ENCODE measurements at regions not wholly inside any gene's neighbourhood (a gene's known extent, or its start where the extent isn't known, plus 50 kb on each side); places are given as distances from the start of the nearest gene placed in this dataset.

- no peak for DNase-seq
These were observed 1090.5 kb downstream of the TRHDE start for GRCh38 chr12:73362666-73363065.

GRCh38 chr12:73372856-73373255, 1100.7 kb downstream of the TRHDE start:
- no peak for DNase-seq

GRCh38 chr12:73374360-73374759, 1102.2 kb downstream of the TRHDE start:
- DNase-seq, result no peak

- DNase-seq, result no peak
These were observed 1111.5 kb downstream of the TRHDE start for GRCh38 chr12:73383584-73384222.

GRCh38 chr12:73384592-73384991, 1112.4 kb downstream of the TRHDE start:
- DNase-seq, result no peak

GRCh38 chr12:73390261-73390660, 1118.1 kb downstream of the TRHDE start:
- no peak for DNase-seq

GRCh38 chr12:73413051-73413450, 1124.6 kb upstream of the ATXN7L3B start:
- DNase-seq, result no peak

GRCh38 chr12:73413974-73414373, 1123.7 kb upstream of the ATXN7L3B start:
- DNase-seq, result no peak

GRCh38 chr12:73414926-73415325, 1122.7 kb upstream of the ATXN7L3B start:
- DNase-seq, result peak; percentile 7

GRCh38 chr12:73418541-73418940, 1119.1 kb upstream of the ATXN7L3B start:
- no peak for DNase-seq

GRCh38 chr12:73421832-73422231, 1115.8 kb upstream of the ATXN7L3B start:
- no peak for DNase-seq

GRCh38 chr12:73424484-73424883, 1113.2 kb upstream of the ATXN7L3B start:
- no peak for DNase-seq

GRCh38 chr12:73445658-73446324, 1091.8 kb upstream of the ATXN7L3B start:
- no peak for DNase-seq

GRCh38 chr12:73452672-73453469, 1084.8 kb upstream of the ATXN7L3B start:
- no peak for DNase-seq

- DNase-seq, result no peak
These were observed 1077.4 kb upstream of the ATXN7L3B start for GRCh38 chr12:73460212-73460611.

GRCh38 chr12:73465106-73465505, 1072.5 kb upstream of the ATXN7L3B start:
- DNase-seq, result no peak

GRCh38 chr12:73486256-73486655, 1051.4 kb upstream of the ATXN7L3B start:
- DNase-seq, result no peak

GRCh38 chr12:73506611-73507010, 1031.0 kb upstream of the ATXN7L3B start:
- DNase-seq, result no peak

GRCh38 chr12:73514672-73515071, 1023.0 kb upstream of the ATXN7L3B start:
- no peak for DNase-seq

- no peak for DNase-seq
These were observed 1019.8 kb upstream of the ATXN7L3B start for GRCh38 chr12:73517859-73518258.

- peak; percentile 17 for DNase-seq
These were observed 1008.4 kb upstream of the ATXN7L3B start for GRCh38 chr12:73529231-73529630.

- no peak for DNase-seq
These were observed 1007.7 kb upstream of the ATXN7L3B start for GRCh38 chr12:73529954-73530353.

GRCh38 chr12:73531752-73532151, 1005.9 kb upstream of the ATXN7L3B start:
- DNase-seq, result no peak

- no peak for DNase-seq
These were observed 990.2 kb upstream of the ATXN7L3B start for GRCh38 chr12:73547421-73547820.
